ENCODE measurements at regions not wholly inside any gene's neighbourhood (a gene's known extent, or its start where the extent isn't known, plus 50 kb on each side); places are given as distances from the start of the nearest gene placed in this dataset.
"Not testable (repeated sequence)": the region's sequence is repeated elsewhere in the genome, so short reads cannot be mapped to it uniquely, and the experiment has no call there.

GRCh38 chr3:27610800-27611525 lies 111.2 kb downstream of the EOMES start:
- TF ChIP-seq CTCF (IDR thresholded peaks at IDR 0.05; ENCODE audit: control extremely low read depth, extremely low read depth): no peak
- no peaks in the 10 kb centered on the region for H3K36me3 ChIP-seq (ENCODE audit: control insufficient read depth in 4 of 4, insufficient read depth in 4 of 4, low read length in 4 of 4)
- no peak overlapping the region for H3K4me3 ChIP-seq
- no peaks in the 10 kb centered on the region for H3K4me1 ChIP-seq (ENCODE audit: control insufficient read depth in 5 of 5, insufficient read depth in 5 of 5, low read length in 5 of 5)
- no peak for ATAC-seq (ENCODE audit: insufficient read depth, low FRiP score)
- 81 to 90% methylated on average over 8 of the region's 8 CpGs for WGBS, 2 donors
- H3K27me3 ChIP-seq (ENCODE audit: control insufficient read depth in 3 of 3, insufficient read depth in 3 of 3, low read length in 2 of 3): no peaks in the 10 kb centered on the region
- no peak overlapping the region for H3K27ac ChIP-seq (ENCODE audit: low read depth in 1 of 2, low read length in 1 of 2)
- H3K9ac ChIP-seq (ENCODE audit: insufficient read depth in 1 of 2, low read length in 2 of 2): no peak overlapping the region
- no peak for DNase-seq
- peaks cover 0 to 10% (median 9%) of the 10 kb centered on the region in 4 donors for H3K9me3 ChIP-seq (ENCODE audit: control insufficient read depth in 4 of 4, insufficient read depth in 3 of 4, low read length in 3 of 4)

- Histone ChIP-seq H3K27me3 (ENCODE audit: control insufficient read depth in 3 of 3, insufficient read depth in 3 of 3, low read length in 2 of 3) (no peaks in the 10 kb centered on the region), H3K36me3 (ENCODE audit: control insufficient read depth in 4 of 4, insufficient read depth in 4 of 4, low read length in 4 of 4) (no peaks in the 10 kb centered on the region), H3K4me3 (no peak overlapping the region), H3K4me1 (ENCODE audit: control insufficient read depth in 5 of 5, insufficient read depth in 5 of 5, low read length in 5 of 5) (no peaks in the 10 kb centered on the region), H3K9me3 (ENCODE audit: control insufficient read depth in 4 of 4, insufficient read depth in 3 of 4, low read length in 3 of 4) (peaks cover 0 to 2% (median 0%) of the 10 kb centered on the region in 4 donors), H3K9ac (ENCODE audit: insufficient read depth in 1 of 2, low read length in 2 of 2) (no peak overlapping the region), H3K27ac (ENCODE audit: low read depth in 1 of 2, low read length in 1 of 2) (no peak overlapping the region)
- ATAC-seq (ENCODE audit: insufficient read depth, low FRiP score) (no peak), DNase-seq (peak in 1 of 3 donors; percentile 33)
- WGBS, 2 donors: 64 to 87% methylated on average over 1 of the region's 1 CpG
- TF ChIP-seq CTCF (IDR thresholded peaks at IDR 0.05; ENCODE audit: control extremely low read depth, extremely low read depth): no peak
These were observed 114.8 kb downstream of the EOMES start for GRCh38 chr3:27607370-27607769.

GRCh38 chr3:27606537-27606936 lies 115.6 kb downstream of the EOMES start:
- Histone ChIP-seq H3K4me1 (ENCODE audit: control insufficient read depth in 5 of 5, insufficient read depth in 5 of 5, low read length in 5 of 5) (no peaks in the 10 kb centered on the region), H3K9ac (ENCODE audit: insufficient read depth in 1 of 2, low read length in 2 of 2) (no peak overlapping the region), H3K27ac (ENCODE audit: low read depth in 1 of 2, low read length in 1 of 2) (no peak overlapping the region), H3K9me3 (ENCODE audit: control insufficient read depth in 4 of 4, insufficient read depth in 3 of 4, low read length in 3 of 4) (peaks cover 0 to 2% (median 0%) of the 10 kb centered on the region in 4 donors), H3K4me3 (no peak overlapping the region), H3K36me3 (ENCODE audit: control insufficient read depth in 4 of 4, insufficient read depth in 4 of 4, low read length in 4 of 4) (no peaks in the 10 kb centered on the region), H3K27me3 (ENCODE audit: control insufficient read depth in 3 of 3, insufficient read depth in 3 of 3, low read length in 2 of 3) (no peaks in the 10 kb centered on the region)
- 89 to 95% methylated on average over 3 of the region's 3 CpGs for WGBS, 2 donors
- TF ChIP-seq CTCF (IDR thresholded peaks at IDR 0.05; ENCODE audit: control extremely low read depth, extremely low read depth): no peak
- ATAC-seq (ENCODE audit: insufficient read depth, low FRiP score) (no peak), DNase-seq (no peak)

- not testable (repeated sequence) for H3K27ac ChIP-seq (ENCODE audit: low read depth in 1 of 2, low read length in 1 of 2); H3K36me3 ChIP-seq (ENCODE audit: control insufficient read depth in 4 of 4, insufficient read depth in 4 of 4, low read length in 4 of 4)
- WGBS, 2 donors: 95 to 98% methylated on average over 3 of the region's 3 CpGs
These were observed 117.1 kb upstream of the SLC4A7 start for GRCh38 chr3:27601311-27601710.

GRCh38 chr3:27599741-27600140 lies 115.6 kb upstream of the SLC4A7 start:
- H3K9ac ChIP-seq (ENCODE audit: insufficient read depth in 1 of 2, low read length in 2 of 2); DNase-seq; H3K27me3 ChIP-seq (ENCODE audit: control insufficient read depth in 3 of 3, insufficient read depth in 3 of 3, low read length in 2 of 3); ATAC-seq (ENCODE audit: insufficient read depth, low FRiP score); H3K36me3 ChIP-seq (ENCODE audit: control insufficient read depth in 4 of 4, insufficient read depth in 4 of 4, low read length in 4 of 4); H3K27ac ChIP-seq (ENCODE audit: low read depth in 1 of 2, low read length in 1 of 2); H3K9me3 ChIP-seq (ENCODE audit: control insufficient read depth in 4 of 4, insufficient read depth in 3 of 4, low read length in 3 of 4); H3K4me1 ChIP-seq (ENCODE audit: control insufficient read depth in 5 of 5, insufficient read depth in 5 of 5, low read length in 5 of 5); H3K4me3 ChIP-seq: not testable (repeated sequence)
- 69 to 85% methylated on average over 7 of the region's 7 CpGs for WGBS, 2 donors

More at GRCh38 chr3:27601311-27601710, 117.1 kb upstream of the SLC4A7 start:
- not testable (repeated sequence) for H3K27me3 ChIP-seq (ENCODE audit: control insufficient read depth in 3 of 3, insufficient read depth in 3 of 3, low read length in 2 of 3); ATAC-seq (ENCODE audit: insufficient read depth, low FRiP score); H3K4me1 ChIP-seq (ENCODE audit: control insufficient read depth in 5 of 5, insufficient read depth in 5 of 5, low read length in 5 of 5); DNase-seq; H3K9me3 ChIP-seq (ENCODE audit: control insufficient read depth in 4 of 4, insufficient read depth in 3 of 4, low read length in 3 of 4); H3K9ac ChIP-seq (ENCODE audit: insufficient read depth in 1 of 2, low read length in 2 of 2); H3K4me3 ChIP-seq
